NB4 (cell line): ENCODE measurements at regions not wholly inside any gene's neighbourhood (a gene's known extent, or its start where the extent isn't known, plus 50 kb on each side); places are given as distances from the start of the nearest gene placed in this dataset.

Experiments used
- MYC ChIP-seq: IDR thresholded peaks from 2 replicates; pipeline ENCODE4 v1.6.1; 2011; ENCODE audit warnings: low read depth, low read length
- POLR2A ChIP-seq: IDR thresholded peaks from 2 replicates; pipeline ENCODE4 v1.6.1; 2011; ENCODE audit warnings: mild to moderate bottlenecking; ENCODE audit not compliant: insufficient read length; ENCODE audit errors: extremely low read depth
- TF ChIP-seq, protein P1 (sequence below): IDR thresholded peaks from one replicate; pipeline ENCODE4 v1.5.1; 2012; ENCODE audit warnings: low read depth, low read length
- TF ChIP-seq, protein P2 (sequence below): IDR thresholded peaks from 2 replicates; pipeline ENCODE4 v1.6.1; 2011; ENCODE audit warnings: low read depth, low read length

DNA sequence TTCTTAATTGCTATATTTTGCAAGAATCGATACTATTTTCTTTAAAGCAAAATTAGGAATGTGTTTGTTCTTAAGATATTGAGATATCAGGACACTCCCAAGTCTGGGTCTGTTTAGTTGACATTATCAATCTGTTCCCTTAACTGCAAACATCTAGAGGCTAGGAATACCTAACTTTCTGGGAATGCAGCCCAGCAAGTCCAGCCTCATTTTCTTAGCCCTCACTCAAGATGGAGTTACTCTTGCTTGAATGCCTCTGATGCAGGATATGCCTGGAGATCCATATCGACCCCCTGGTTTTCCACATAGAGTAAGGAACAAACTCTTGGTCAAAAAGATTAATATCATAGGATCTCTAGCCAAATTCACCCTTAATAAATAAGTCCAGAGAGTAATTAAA lies 305.3 kb upstream of the COBL start:
- TF ChIP-seq, protein P1, sequence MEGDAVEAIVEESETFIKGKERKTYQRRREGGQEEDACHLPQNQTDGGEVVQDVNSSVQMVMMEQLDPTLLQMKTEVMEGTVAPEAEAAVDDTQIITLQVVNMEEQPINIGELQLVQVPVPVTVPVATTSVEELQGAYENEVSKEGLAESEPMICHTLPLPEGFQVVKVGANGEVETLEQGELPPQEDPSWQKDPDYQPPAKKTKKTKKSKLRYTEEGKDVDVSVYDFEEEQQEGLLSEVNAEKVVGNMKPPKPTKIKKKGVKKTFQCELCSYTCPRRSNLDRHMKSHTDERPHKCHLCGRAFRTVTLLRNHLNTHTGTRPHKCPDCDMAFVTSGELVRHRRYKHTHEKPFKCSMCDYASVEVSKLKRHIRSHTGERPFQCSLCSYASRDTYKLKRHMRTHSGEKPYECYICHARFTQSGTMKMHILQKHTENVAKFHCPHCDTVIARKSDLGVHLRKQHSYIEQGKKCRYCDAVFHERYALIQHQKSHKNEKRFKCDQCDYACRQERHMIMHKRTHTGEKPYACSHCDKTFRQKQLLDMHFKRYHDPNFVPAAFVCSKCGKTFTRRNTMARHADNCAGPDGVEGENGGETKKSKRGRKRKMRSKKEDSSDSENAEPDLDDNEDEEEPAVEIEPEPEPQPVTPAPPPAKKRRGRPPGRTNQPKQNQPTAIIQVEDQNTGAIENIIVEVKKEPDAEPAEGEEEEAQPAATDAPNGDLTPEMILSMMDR, result no peak
- TF ChIP-seq, protein P2, sequence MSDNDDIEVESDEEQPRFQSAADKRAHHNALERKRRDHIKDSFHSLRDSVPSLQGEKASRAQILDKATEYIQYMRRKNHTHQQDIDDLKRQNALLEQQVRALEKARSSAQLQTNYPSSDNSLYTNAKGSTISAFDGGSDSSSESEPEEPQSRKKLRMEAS, result no peak
- TF ChIP-seq MYC, result no peak
- TF ChIP-seq POLR2A, result no peak
